HCT116 (cell line): ENCODE measurements at regions not wholly inside any gene's neighbourhood (a gene's known extent, or its start where the extent isn't known, plus 50 kb on each side); places are given as distances from the start of the nearest gene placed in this dataset.

Experiments used
- ATAC-seq: fragments of 200-7000 bp; cut with Tn5 transposase; 2 replicates; pipeline ENCODE4 v1.9.1; 2020; ENCODE audit warnings: mild to moderate bottlenecking, moderate library complexity
- BruUV-seq: library from RNA; stranded (reverse); fragments of 400-500 nt; replicated peaks from 2 replicates; lab custom pipeline; 2021; lab: Mats Ljungman, UMichigan
- CTCF ChIA-PET: fragments of 300-600 bp; sonication (Branson Sonifier 250); formaldehyde crosslinking; loops from one replicate; lab custom pipeline; 2021; ENCODE audit warnings: antibody characterized with exemption; lab: Charles Lee
- POLR2A ChIA-PET: fragments of 300-600, 350-600 bp; sonication (Branson Sonifier 250); formaldehyde crosslinking; loops from one replicate; lab custom pipeline; 2021; ENCODE audit warnings: antibody characterized with exemption; lab: Charles Lee
- RAD21 ChIA-PET, 2 experiments: fragments of 300-600 bp; sonication (Branson Sonifier 250); formaldehyde crosslinking; loops; one replicate each; lab custom pipeline; 2023; ENCODE audit warnings: low total read pairs in 2 of 2; ENCODE audit not compliant: uncharacterized antibody in 2 of 2, unreplicated experiment in 2 of 2, low non-redundant PET in 1 of 2; lab: Charles Lee
- DNase-seq: peaks from one replicate; pipeline ENCODE4 v3.0.0-alpha.2; 2010; ENCODE audit warnings: low read depth, low spot score
- H2AFZ ChIP-seq: fragments of 200-600 bp; shearing (Covaris generic), sonication (generic); 2 replicates; pipeline ENCODE4 v1.6.1; 2017; ENCODE audit warnings: low read depth, mixed run types, mixed read lengths, antibody characterized with exemption, low read length; ENCODE audit not compliant: poor library complexity, severe bottlenecking
- H3K27ac ChIP-seq: 2 replicates; pipeline ENCODE4 v1.5.1; 2012; ENCODE audit warnings: low read depth, low read length
- H3K27me3 ChIP-seq: fragments of 200-600 bp; sonication (generic); 2 replicates; pipeline ENCODE4 v1.6.1; 2016; ENCODE audit warnings: mixed run types, low read length, mixed read lengths; ENCODE audit not compliant: insufficient read depth
- H3K36me3 ChIP-seq, 2 experiments: fragments of 200-500 bp in 1 of 2; fragments of 200-600 bp in 1 of 2; sonication (Bioruptor generic) in 1 of 2; sonication (generic) in 1 of 2; 2 replicates each; pipeline versions ENCODE4 v1.5.1 to v1.6.1; 2014 to 2016; ENCODE audit warnings: low read length in 2 of 2, inconsistent platforms in 1 of 2, mixed read lengths in 1 of 2, mixed run types in 1 of 2; ENCODE audit not compliant: insufficient read depth in 2 of 2, control insufficient read depth in 1 of 2
- H3K4me1 ChIP-seq, 2 experiments: fragments of 200-600 bp in 1 of 2; sonication (generic) in 1 of 2; 2 replicates each; pipeline versions ENCODE4 v1.5.1 to v1.6.1; 2012 to 2017; ENCODE audit warnings: low read length in 2 of 2, inconsistent platforms in 1 of 2, mild to moderate bottlenecking in 1 of 2, mixed read lengths in 1 of 2, mixed run types in 1 of 2, moderate library complexity in 1 of 2; ENCODE audit not compliant: insufficient read depth in 2 of 2, control insufficient read depth in 1 of 2
- H3K4me2 ChIP-seq: fragments of 200-600 bp; sonication (generic); 2 replicates; pipeline ENCODE4 v1.6.1; 2017; ENCODE audit warnings: mixed run types, low read length, mixed read lengths
- H3K4me3 ChIP-seq, 2 experiments: fragments of 200-600 bp in 1 of 2; sonication (generic) in 1 of 2; replicated peaks in 1 of 2; 2 replicates each; pipeline ENCODE4 v1.5.1; 2011 to 2016; ENCODE audit warnings: low read length in 2 of 2, control low read depth in 1 of 2, low read depth in 1 of 2, mild to moderate bottlenecking in 1 of 2, mixed read lengths in 1 of 2, mixed run types in 1 of 2
- H3K79me2 ChIP-seq: fragments of 200-600 bp; sonication (generic); 2 replicates; pipeline ENCODE4 v1.6.1; 2017; ENCODE audit warnings: mild to moderate bottlenecking, mixed run types, low read length, moderate library complexity, mixed read lengths; ENCODE audit not compliant: insufficient read depth
- H3K9ac ChIP-seq: fragments of 200-600 bp; sonication (generic); 2 replicates; pipeline ENCODE4 v1.6.1; 2016; ENCODE audit warnings: low read length, mixed read lengths
- H3K9me2 ChIP-seq: fragments of 200-600 bp; sonication (generic), shearing (Covaris generic); 2 replicates; pipeline ENCODE4 v1.6.1; 2017; ENCODE audit warnings: mixed run types, mild to moderate bottlenecking, moderate library complexity; ENCODE audit not compliant: insufficient read depth
- H3K9me3 ChIP-seq, 2 experiments: fragments of 200-500 bp in 1 of 2; fragments of 200-600 bp in 1 of 2; sonication (Bioruptor generic) in 1 of 2; sonication (generic) in 1 of 2; 2 replicates each; pipeline ENCODE4 v1.6.1; 2014 to 2017; ENCODE audit warnings: low read length in 2 of 2, mixed read lengths in 2 of 2, inconsistent platforms in 1 of 2, low read depth in 1 of 2, mild to moderate bottlenecking in 1 of 2, mixed run types in 1 of 2, moderate library complexity in 1 of 2; ENCODE audit not compliant: control insufficient read depth in 1 of 2, insufficient read depth in 1 of 2
- H4K20me1 ChIP-seq: fragments of 200-600 bp; sonication (generic), shearing (Covaris generic); 2 replicates; pipeline ENCODE4 v1.6.1; 2017; ENCODE audit warnings: mixed run types, mild to moderate bottlenecking, moderate library complexity; ENCODE audit not compliant: insufficient read depth
- CBX3 ChIP-seq: IDR thresholded peaks from 2 replicates; pipeline ENCODE4 v1.6.1; 2012; ENCODE audit warnings: low read depth
- EGR1 ChIP-seq: IDR thresholded peaks from 2 replicates; pipeline ENCODE4 v1.6.1; 2012; ENCODE audit warnings: low read depth
- EZH2 ChIP-seq: fragments of 200-600 bp; sonication (generic); IDR thresholded peaks from 2 replicates; pipeline ENCODE4 v1.6.1; 2017; ENCODE audit warnings: antibody characterized with exemption, mixed run types
- FOSL1 ChIP-seq: IDR thresholded peaks from 2 replicates; pipeline ENCODE4 v1.6.1; 2012; ENCODE audit warnings: low read depth
- POLR2AphosphoS5 ChIP-seq: IDR thresholded peaks from 2 replicates; pipeline ENCODE4 v1.6.1; 2011; ENCODE audit warnings: mild to moderate bottlenecking, low read depth, low read length, moderate library complexity
- RAD21 ChIP-seq: IDR thresholded peaks from 2 replicates; pipeline ENCODE4 v1.6.1; 2012; ENCODE audit warnings: low read depth, mild to moderate bottlenecking
- SIN3A ChIP-seq: IDR thresholded peaks from 2 replicates; pipeline ENCODE4 v1.6.1; 2012; ENCODE audit warnings: low read depth
- SP1 ChIP-seq: IDR thresholded peaks from 2 replicates; pipeline ENCODE4 v1.6.1; 2012; ENCODE audit warnings: low read depth
- TCF7L2 ChIP-seq: IDR thresholded peaks from 2 replicates; pipeline ENCODE4 v1.7.0; 2011; ENCODE audit warnings: borderline replicate concordance, inconsistent platforms; ENCODE audit not compliant: insufficient read depth, insufficient read length; ENCODE audit errors: extremely low read depth
- ZFX ChIP-seq: fragments of 450-650 bp; IDR thresholded peaks from 2 replicates; pipeline ENCODE4 v1.6.1; 2017
- intact Hi-C: fragments of 100-400 bp; cut with micrococcal nuclease; formaldehyde crosslinking; loops from 2 replicates; pipeline ENCODE4 v1.10.0; 2022
- TF ChIP-seq, protein P1 (sequence below): IDR thresholded peaks from 2 replicates; pipeline ENCODE4 v1.6.1; 2011; ENCODE audit warnings: mild to moderate bottlenecking, low read length, moderate library complexity; ENCODE audit not compliant: insufficient replicate concordance; ENCODE audit errors: extremely low read depth
- TF ChIP-seq, protein P2 (sequence below), 3 experiments: fragments of 200-600 bp in 1 of 3; sonication (generic) in 1 of 3; IDR thresholded peaks in 2 of 3; conservative IDR thresholded peaks in 1 of 3; 2 replicates each; pipeline ENCODE4 v1.5.1; 2012 to 2017; ENCODE audit warnings: low read depth in 2 of 3, low read length in 2 of 3, antibody characterized with exemption in 1 of 3, borderline replicate concordance in 1 of 3, control low read depth in 1 of 3, mild to moderate bottlenecking in 1 of 3, mixed read lengths in 1 of 3, mixed run types in 1 of 3, moderate library complexity in 1 of 3; ENCODE audit not compliant: insufficient read depth in 1 of 3
- TF ChIP-seq, protein P3 (sequence below): IDR thresholded peaks from 2 replicates; pipeline ENCODE4 v1.6.1; 2012; ENCODE audit warnings: low read depth

DNA sequence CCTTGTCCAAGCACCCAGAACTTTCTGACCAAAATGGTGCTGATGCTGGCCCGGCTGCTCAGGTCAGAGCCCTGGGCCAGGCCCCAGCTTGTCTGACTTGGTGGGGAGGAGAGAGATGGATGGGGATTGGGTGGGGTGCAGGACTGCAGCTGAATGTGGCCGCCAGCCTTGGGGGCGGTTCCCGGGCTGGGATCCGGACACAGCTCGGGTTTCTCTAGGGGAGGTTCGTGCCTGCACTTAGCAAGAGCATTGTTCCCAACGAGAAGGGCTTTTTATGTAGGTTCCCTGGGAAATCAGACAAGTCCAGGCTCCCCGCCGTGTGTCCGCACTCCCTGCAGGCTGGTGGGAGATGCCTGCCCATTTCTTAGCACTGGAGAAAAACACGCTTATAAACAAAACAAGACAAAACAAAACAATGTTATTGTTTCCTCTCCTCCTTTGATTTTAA lies 50.5 kb upstream of the HS6ST1 start (continued):
- TF ChIP-seq SIN3A (no peak), FOSL1 (no peak), ZFX (no peak), CBX3 (no peak), EZH2 (no peak)
- TF ChIP-seq, protein P1, sequence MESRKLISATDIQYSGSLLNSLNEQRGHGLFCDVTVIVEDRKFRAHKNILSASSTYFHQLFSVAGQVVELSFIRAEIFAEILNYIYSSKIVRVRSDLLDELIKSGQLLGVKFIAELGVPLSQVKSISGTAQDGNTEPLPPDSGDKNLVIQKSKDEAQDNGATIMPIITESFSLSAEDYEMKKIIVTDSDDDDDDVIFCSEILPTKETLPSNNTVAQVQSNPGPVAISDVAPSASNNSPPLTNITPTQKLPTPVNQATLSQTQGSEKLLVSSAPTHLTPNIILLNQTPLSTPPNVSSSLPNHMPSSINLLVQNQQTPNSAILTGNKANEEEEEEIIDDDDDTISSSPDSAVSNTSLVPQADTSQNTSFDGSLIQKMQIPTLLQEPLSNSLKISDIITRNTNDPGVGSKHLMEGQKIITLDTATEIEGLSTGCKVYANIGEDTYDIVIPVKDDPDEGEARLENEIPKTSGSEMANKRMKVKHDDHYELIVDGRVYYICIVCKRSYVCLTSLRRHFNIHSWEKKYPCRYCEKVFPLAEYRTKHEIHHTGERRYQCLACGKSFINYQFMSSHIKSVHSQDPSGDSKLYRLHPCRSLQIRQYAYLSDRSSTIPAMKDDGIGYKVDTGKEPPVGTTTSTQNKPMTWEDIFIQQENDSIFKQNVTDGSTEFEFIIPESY, result no peak

DNA sequence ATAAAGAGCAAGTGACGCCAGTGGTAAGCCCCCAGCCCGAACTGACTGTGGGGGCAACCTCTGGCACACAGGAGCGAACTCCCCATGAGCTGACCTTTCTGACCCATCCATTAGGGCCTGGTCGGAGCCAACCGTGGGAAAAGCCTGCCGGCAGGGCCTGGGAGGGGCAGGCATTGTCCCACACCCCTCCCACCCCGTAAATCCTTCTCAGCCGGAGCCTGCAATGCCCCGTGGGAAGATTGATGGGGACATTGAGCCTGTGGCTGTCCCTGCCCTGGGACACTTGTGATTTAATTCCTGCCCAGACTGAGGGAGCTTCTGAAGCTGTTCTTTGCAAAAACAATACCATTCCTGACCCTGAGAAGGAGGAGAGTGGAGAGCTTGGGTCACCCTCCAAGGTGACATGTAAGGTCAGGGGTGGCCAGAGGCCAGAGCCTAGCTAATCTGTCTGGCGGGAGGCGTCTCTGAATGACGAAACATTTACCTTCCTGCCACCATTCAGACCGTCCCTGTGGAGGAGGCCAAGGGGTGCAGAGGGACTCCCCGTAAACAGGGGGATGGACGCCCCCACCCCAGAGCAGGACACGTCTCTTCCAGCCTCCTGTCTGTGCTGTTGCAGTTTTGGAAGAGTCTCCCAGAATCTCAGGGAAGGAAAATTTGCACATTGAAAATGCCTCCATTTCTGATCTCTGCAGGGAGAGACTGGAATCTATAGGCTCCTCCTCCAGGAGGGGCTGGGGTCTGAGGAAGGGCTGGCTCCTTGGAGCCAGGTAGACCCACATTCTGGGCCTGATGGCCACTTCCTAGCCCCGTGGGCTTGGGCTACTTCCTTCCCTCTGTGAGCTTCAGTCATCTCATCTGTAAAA lies 51.2 kb upstream of the HS6ST1 start:
- H3K9me2 ChIP-seq, result no peaks in the 10 kb centered on the region
- DNase-seq (no peak), ATAC-seq (no peak)
- no peak overlapping the region for H3K4me3 ChIP-seq
- ChIA-PET CTCF (no interaction called here), POLR2A (no interaction called here), RAD21 (no interaction called here)
- H3K27me3 ChIP-seq, result no peaks in the 10 kb centered on the region
- H3K79me2 ChIP-seq, result no peaks in the 10 kb centered on the region
- intact Hi-C loops, result no loop called here
- BruUV-seq, result no TSS peak
- no peaks in the 10 kb centered on the region for H3K9me3 ChIP-seq
- H4K20me1 ChIP-seq, result no peaks in the 10 kb centered on the region
- TF ChIP-seq ZFX, result no peak
- TF ChIP-seq, protein P1, result no peak
- TF ChIP-seq TCF7L2, result no peak
- TF ChIP-seq SP1, result no peak
- TF ChIP-seq, protein P2, sequence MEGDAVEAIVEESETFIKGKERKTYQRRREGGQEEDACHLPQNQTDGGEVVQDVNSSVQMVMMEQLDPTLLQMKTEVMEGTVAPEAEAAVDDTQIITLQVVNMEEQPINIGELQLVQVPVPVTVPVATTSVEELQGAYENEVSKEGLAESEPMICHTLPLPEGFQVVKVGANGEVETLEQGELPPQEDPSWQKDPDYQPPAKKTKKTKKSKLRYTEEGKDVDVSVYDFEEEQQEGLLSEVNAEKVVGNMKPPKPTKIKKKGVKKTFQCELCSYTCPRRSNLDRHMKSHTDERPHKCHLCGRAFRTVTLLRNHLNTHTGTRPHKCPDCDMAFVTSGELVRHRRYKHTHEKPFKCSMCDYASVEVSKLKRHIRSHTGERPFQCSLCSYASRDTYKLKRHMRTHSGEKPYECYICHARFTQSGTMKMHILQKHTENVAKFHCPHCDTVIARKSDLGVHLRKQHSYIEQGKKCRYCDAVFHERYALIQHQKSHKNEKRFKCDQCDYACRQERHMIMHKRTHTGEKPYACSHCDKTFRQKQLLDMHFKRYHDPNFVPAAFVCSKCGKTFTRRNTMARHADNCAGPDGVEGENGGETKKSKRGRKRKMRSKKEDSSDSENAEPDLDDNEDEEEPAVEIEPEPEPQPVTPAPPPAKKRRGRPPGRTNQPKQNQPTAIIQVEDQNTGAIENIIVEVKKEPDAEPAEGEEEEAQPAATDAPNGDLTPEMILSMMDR (IDR thresholded peaks at IDR 0.05 in 2 of 3, conservative IDR thresholded peaks at IDR 0.05 in 1 of 3; ENCODE audit: borderline replicate concordance in 1 of 3, insufficient read depth in 1 of 3, low read depth in 2 of 3, low read length in 2 of 3), result no peak
- TF ChIP-seq RAD21, result no peak
- TF ChIP-seq SIN3A, result no peak
- TF ChIP-seq POLR2AphosphoS5, result no peak
- TF ChIP-seq, protein P3, sequence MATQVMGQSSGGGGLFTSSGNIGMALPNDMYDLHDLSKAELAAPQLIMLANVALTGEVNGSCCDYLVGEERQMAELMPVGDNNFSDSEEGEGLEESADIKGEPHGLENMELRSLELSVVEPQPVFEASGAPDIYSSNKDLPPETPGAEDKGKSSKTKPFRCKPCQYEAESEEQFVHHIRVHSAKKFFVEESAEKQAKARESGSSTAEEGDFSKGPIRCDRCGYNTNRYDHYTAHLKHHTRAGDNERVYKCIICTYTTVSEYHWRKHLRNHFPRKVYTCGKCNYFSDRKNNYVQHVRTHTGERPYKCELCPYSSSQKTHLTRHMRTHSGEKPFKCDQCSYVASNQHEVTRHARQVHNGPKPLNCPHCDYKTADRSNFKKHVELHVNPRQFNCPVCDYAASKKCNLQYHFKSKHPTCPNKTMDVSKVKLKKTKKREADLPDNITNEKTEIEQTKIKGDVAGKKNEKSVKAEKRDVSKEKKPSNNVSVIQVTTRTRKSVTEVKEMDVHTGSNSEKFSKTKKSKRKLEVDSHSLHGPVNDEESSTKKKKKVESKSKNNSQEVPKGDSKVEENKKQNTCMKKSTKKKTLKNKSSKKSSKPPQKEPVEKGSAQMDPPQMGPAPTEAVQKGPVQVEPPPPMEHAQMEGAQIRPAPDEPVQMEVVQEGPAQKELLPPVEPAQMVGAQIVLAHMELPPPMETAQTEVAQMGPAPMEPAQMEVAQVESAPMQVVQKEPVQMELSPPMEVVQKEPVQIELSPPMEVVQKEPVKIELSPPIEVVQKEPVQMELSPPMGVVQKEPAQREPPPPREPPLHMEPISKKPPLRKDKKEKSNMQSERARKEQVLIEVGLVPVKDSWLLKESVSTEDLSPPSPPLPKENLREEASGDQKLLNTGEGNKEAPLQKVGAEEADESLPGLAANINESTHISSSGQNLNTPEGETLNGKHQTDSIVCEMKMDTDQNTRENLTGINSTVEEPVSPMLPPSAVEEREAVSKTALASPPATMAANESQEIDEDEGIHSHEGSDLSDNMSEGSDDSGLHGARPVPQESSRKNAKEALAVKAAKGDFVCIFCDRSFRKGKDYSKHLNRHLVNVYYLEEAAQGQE, result no peak
- no peak for TF ChIP-seq FOSL1
- no peak for TF ChIP-seq EGR1
- H3K4me2 ChIP-seq, result no peak overlapping the region
- H3K27ac ChIP-seq, result no peak overlapping the region
- no peak overlapping the region for H3K9ac ChIP-seq
- no peaks in the 10 kb centered on the region for H3K36me3 ChIP-seq
- peaks cover 0 to 4% of the 10 kb centered on the region in 2 experiments; a peak in 1 of 4 replicates for H3K4me1 ChIP-seq
- H2AFZ ChIP-seq, result no peak overlapping the region
